CD14-positive monocyte (primary cell): ENCODE measurements at regions not wholly inside any gene's neighbourhood (a gene's known extent, or its start where the extent isn't known, plus 50 kb on each side); places are given as distances from the start of the nearest gene placed in this dataset.
"Not testable (repeated sequence)": the region's sequence is repeated elsewhere in the genome, so short reads cannot be mapped to it uniquely, and the experiment has no call there.

Experiments used
- DNase-seq, 3 donors: peaks; one replicate each; pipeline ENCODE4 v3.0.0-alpha.2; 2011 to 2022
- H2AFZ ChIP-seq: 2 replicates; pipeline ENCODE4 v1.6.0; 2012; ENCODE audit warnings: mild to moderate bottlenecking, low read depth, low read length, inconsistent platforms; ENCODE audit not compliant: insufficient read depth, poor library complexity, severe bottlenecking
- H3K27ac ChIP-seq, 2 donors: 1 replicate in 1 of 2; 2 replicates in 1 of 2; pipeline ENCODE4 v1.5.1; 2012 to 2013; ENCODE audit warnings: low read length in 2 of 2, control low read depth in 1 of 2, inconsistent platforms in 1 of 2, low read depth in 1 of 2, mild to moderate bottlenecking in 1 of 2
- H3K27me3 ChIP-seq, 2 donors: one replicate each; pipeline versions ENCODE4 v1.6.0 to v1.6.1; 2011 to 2013; ENCODE audit warnings: low read length in 2 of 2; ENCODE audit not compliant: control insufficient read depth in 2 of 2, insufficient read depth in 2 of 2
- H3K36me3 ChIP-seq, 2 donors: replicated peaks in 1 of 2; 1 replicate in 1 of 2; 2 replicates in 1 of 2; pipeline versions ENCODE4 v1.5.1 to v1.6.1; 2012 to 2013; ENCODE audit warnings: low read length in 2 of 2, control low read depth in 1 of 2, inconsistent platforms in 1 of 2, mild to moderate bottlenecking in 1 of 2; ENCODE audit not compliant: insufficient read depth in 2 of 2, control insufficient read depth in 1 of 2
- H3K4me1 ChIP-seq, 2 donors: 1 replicate in 1 of 2; 2 replicates in 1 of 2; pipeline versions ENCODE4 v1.5.1 to v1.6.1; 2012 to 2013; ENCODE audit warnings: low read length in 2 of 2, control low read depth in 1 of 2, inconsistent platforms in 1 of 2, mild to moderate bottlenecking in 1 of 2, moderate library complexity in 1 of 2; ENCODE audit not compliant: insufficient read depth in 2 of 2, control insufficient read depth in 1 of 2
- H3K4me2 ChIP-seq: replicated peaks from 2 replicates; pipeline ENCODE3; 2012; ENCODE audit warnings: low read length, moderate library complexity, mild to moderate bottlenecking; ENCODE audit not compliant: poor library complexity, severe bottlenecking; ENCODE audit errors: extremely low read depth
- H3K4me3 ChIP-seq, 3 experiments: fragments of 200-600 bp in 1 of 3; sonication (generic) in 1 of 3; replicated peaks in 1 of 3; 1 replicate in 2 of 3; 2 replicates in 1 of 3; pipeline ENCODE4 v1.5.1; 2011 to 2013; ENCODE audit warnings: low read length in 3 of 3, mild to moderate bottlenecking in 3 of 3, control low read depth in 2 of 3, low read depth in 2 of 3, inconsistent platforms in 1 of 3, moderate library complexity in 1 of 3
- H3K79me2 ChIP-seq: 2 replicates; pipeline ENCODE4 v1.6.0; 2012; ENCODE audit warnings: mild to moderate bottlenecking, control low read depth, inconsistent platforms, low read length, moderate library complexity; ENCODE audit not compliant: insufficient read depth
- H3K9ac ChIP-seq: 2 replicates; pipeline ENCODE4 v1.6.0; 2017; ENCODE audit warnings: low read length, mild to moderate bottlenecking; ENCODE audit not compliant: insufficient read depth, poor library complexity, severe bottlenecking
- H3K9me3 ChIP-seq, 2 donors: replicated peaks in 1 of 2; 1 replicate in 1 of 2; 2 replicates in 1 of 2; pipeline versions ENCODE4 v1.5.1 to v1.6.1; 2012 to 2013; ENCODE audit warnings: low read length in 2 of 2, control low read depth in 1 of 2; ENCODE audit not compliant: control insufficient read depth in 1 of 2, insufficient read depth in 1 of 2
- H4K20me1 ChIP-seq: 2 replicates; pipeline ENCODE4 v1.6.0; 2012; ENCODE audit warnings: mild to moderate bottlenecking, low read length, control low read depth, moderate library complexity; ENCODE audit not compliant: insufficient read depth
- H3K27ac Mint-ChIP-seq, 7 donors: one replicate each; pipeline ENCODE4 v1.8.0; 2020; ENCODE audit warnings: mild to moderate bottlenecking in 7 of 7, mixed read lengths in 7 of 7, moderate library complexity in 6 of 7, inconsistent platforms in 2 of 7
- H3K27me3 Mint-ChIP-seq, 3 donors: one replicate each; pipeline ENCODE4 v1.8.0; 2021 to 2022; ENCODE audit warnings: low read depth in 3 of 3, mild to moderate bottlenecking in 3 of 3, mixed read lengths in 3 of 3, moderate library complexity in 3 of 3, inconsistent platforms in 1 of 3
- H3K36me3 Mint-ChIP-seq, 2 donors: one replicate each; pipeline ENCODE4 v1.8.0; 2020; ENCODE audit warnings: mixed read lengths in 2 of 2, inconsistent platforms in 1 of 2, mild to moderate bottlenecking in 1 of 2
- H3K4me1 Mint-ChIP-seq: one replicate; pipeline ENCODE4 v1.8.0; 2020; ENCODE audit warnings: mild to moderate bottlenecking, mixed read lengths
- H3K4me3 Mint-ChIP-seq, 2 donors: one replicate each; pipeline ENCODE4 v1.8.0; 2020; ENCODE audit warnings: mild to moderate bottlenecking in 2 of 2, mixed read lengths in 2 of 2, moderate library complexity in 1 of 2
- H3K9me3 Mint-ChIP-seq, 7 donors: one replicate each; pipeline ENCODE4 v1.8.0; 2020 to 2022; ENCODE audit warnings: mixed read lengths in 7 of 7, mild to moderate bottlenecking in 6 of 7, moderate library complexity in 6 of 7, inconsistent platforms in 2 of 7
- WGBS: methylation state at CpG from one replicate; pipeline ENCODE4 v1.1.5; 2013; ENCODE audit warnings: missing lambda C conversion rate; ENCODE audit not compliant: insufficient coverage; 5-methylcytosine and 5-hydroxymethylcytosine counted together
- intact Hi-C, 2 donors: fragments of 100-400 bp; cut with micrococcal nuclease; formaldehyde crosslinking; loops; one replicate each; pipeline versions ENCODE4 v1.15.0 to v1.15.1; 2023
- TF ChIP-seq, protein P1 (sequence below): fragments of 200-600 bp; IDR thresholded peaks from one replicate; pipeline ENCODE4 v1.8.0; 2022; ENCODE audit warnings: antibody characterized with exemption, mild to moderate bottlenecking

GRCh38 chr11:95611827-95612226 is 177.8 kb downstream of the FAM76B start:
- no peaks in the 10 kb centered on the region for H3K36me3 Mint-ChIP-seq
- Histone ChIP-seq H3K27me3 (no peaks in the 10 kb centered on the region), H3K27ac (no peak overlapping the region), H3K9ac (no peak overlapping the region), H4K20me1 (no peaks in the 10 kb centered on the region), H3K4me3 (no peak overlapping the region), H3K9me3 (no peaks in the 10 kb centered on the region), H3K4me1 (no peaks in the 10 kb centered on the region), H2AFZ (no peak overlapping the region), H3K4me2 (no peak overlapping the region), H3K36me3 (no peaks in the 10 kb centered on the region), H3K79me2 (no peaks in the 10 kb centered on the region)
- intact Hi-C loops: no loop called here
- H3K4me1 Mint-ChIP-seq: no peaks in the 10 kb centered on the region
- H3K4me3 Mint-ChIP-seq: no peak overlapping the region
- TF ChIP-seq, protein P1, sequence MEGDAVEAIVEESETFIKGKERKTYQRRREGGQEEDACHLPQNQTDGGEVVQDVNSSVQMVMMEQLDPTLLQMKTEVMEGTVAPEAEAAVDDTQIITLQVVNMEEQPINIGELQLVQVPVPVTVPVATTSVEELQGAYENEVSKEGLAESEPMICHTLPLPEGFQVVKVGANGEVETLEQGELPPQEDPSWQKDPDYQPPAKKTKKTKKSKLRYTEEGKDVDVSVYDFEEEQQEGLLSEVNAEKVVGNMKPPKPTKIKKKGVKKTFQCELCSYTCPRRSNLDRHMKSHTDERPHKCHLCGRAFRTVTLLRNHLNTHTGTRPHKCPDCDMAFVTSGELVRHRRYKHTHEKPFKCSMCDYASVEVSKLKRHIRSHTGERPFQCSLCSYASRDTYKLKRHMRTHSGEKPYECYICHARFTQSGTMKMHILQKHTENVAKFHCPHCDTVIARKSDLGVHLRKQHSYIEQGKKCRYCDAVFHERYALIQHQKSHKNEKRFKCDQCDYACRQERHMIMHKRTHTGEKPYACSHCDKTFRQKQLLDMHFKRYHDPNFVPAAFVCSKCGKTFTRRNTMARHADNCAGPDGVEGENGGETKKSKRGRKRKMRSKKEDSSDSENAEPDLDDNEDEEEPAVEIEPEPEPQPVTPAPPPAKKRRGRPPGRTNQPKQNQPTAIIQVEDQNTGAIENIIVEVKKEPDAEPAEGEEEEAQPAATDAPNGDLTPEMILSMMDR: no peak
- no peaks in the 10 kb centered on the region for H3K27me3 Mint-ChIP-seq
- no peak overlapping the region for H3K27ac Mint-ChIP-seq
- peaks cover 0 to 2% (median 0%) of the 10 kb centered on the region in 7 donors for H3K9me3 Mint-ChIP-seq
- DNase-seq: no peak

DNA sequence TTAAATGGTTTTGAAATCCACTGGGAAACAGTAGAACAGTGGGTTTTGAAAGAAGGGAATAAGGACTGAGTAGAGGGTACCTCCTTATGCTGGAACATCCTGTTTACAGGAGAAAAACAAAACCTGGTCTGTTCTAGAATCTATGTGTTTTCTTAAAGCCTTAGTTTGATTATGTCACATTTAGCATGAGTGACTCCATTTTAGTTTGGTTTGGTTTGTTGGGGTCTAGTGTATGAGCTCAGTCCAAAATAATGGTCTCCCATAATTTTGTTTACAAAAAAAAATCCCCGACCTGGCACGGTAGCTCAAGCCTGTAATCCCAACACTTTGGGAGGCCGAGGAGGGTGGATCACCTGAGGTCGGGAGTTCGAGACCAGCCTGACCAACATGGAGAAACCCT is 179.4 kb downstream of the FAM76B start:
- H3K9me3 Mint-ChIP-seq, H3K4me1 ChIP-seq, H3K27me3 ChIP-seq, H4K20me1 ChIP-seq, H3K79me2 ChIP-seq, H3K36me3 Mint-ChIP-seq, H2AFZ ChIP-seq, H3K9ac ChIP-seq, H3K4me3 Mint-ChIP-seq, intact Hi-C loops, H3K4me1 Mint-ChIP-seq, DNase-seq, H3K27me3 Mint-ChIP-seq, H3K27ac ChIP-seq, H3K4me3 ChIP-seq, H3K4me2 ChIP-seq, H3K9me3 ChIP-seq, H3K36me3 ChIP-seq: not testable (repeated sequence)
- WGBS: no CpG with 5 or more reads among the region's 5 CpGs
- H3K27ac Mint-ChIP-seq: peak overlapping the region in 1 of 7 donors; percentile 41
